H1 (cell line): ENCODE measurements at regions not wholly inside any gene's neighbourhood (a gene's known extent, or its start where the extent isn't known, plus 50 kb on each side); places are given as distances from the start of the nearest gene placed in this dataset.

Experiments
- CEBPB ChIP-seq: IDR thresholded peaks from 2 replicates; pipeline ENCODE4 v1.6.1; 2012; ENCODE audit warnings: low read depth, low read length
- CHD2 ChIP-seq: IDR thresholded peaks from 2 replicates; pipeline ENCODE4 v1.6.1; 2012; ENCODE audit warnings: low read length, improper control_type of control experiment
- EP300 ChIP-seq, 2 experiments: IDR thresholded peaks; 1 replicate in 1 of 2; 2 replicates in 1 of 2; pipeline ENCODE4 v1.6.1; 2011 to 2012; ENCODE audit warnings: low read depth in 2 of 2, low read length in 2 of 2, mild to moderate bottlenecking in 2 of 2, borderline replicate concordance in 1 of 2, inconsistent platforms in 1 of 2, moderate library complexity in 1 of 2
- GABPA ChIP-seq: IDR thresholded peaks from 2 replicates; pipeline ENCODE4 v1.6.1; 2011; ENCODE audit warnings: mild to moderate bottlenecking, low read length, moderate library complexity, borderline replicate concordance; ENCODE audit not compliant: insufficient read depth
- USF2 ChIP-seq: IDR thresholded peaks from 2 replicates; pipeline ENCODE4 v1.6.1; 2011; ENCODE audit warnings: low read length, improper control_type of control experiment
- TF ChIP-seq, protein P1 (sequence below), 3 experiments: IDR thresholded peaks; 1 replicate in 2 of 3; 2 replicates in 1 of 3; pipeline versions ENCODE4 v1.5.1 to v1.6.1; 2011; ENCODE audit warnings: low read length in 3 of 3, mild to moderate bottlenecking in 3 of 3, inconsistent platforms in 2 of 3, low read depth in 1 of 3, moderate library complexity in 1 of 3; ENCODE audit not compliant: insufficient read depth in 1 of 3; ENCODE audit errors: control extremely low read depth in 1 of 3
- TF ChIP-seq, protein P2 (sequence below): IDR thresholded peaks from 2 replicates; pipeline ENCODE4 v1.6.1; 2012; ENCODE audit warnings: low read length, inconsistent platforms

GRCh38 chr4:177961761-177962380 is 519.6 kb upstream of the AGA start:
- TF ChIP-seq EP300 (IDR thresholded peaks at IDR 0.05; ENCODE audit: borderline replicate concordance in 1 of 2, low read depth in 2 of 2, low read length in 2 of 2) (no peak), CHD2 (no peak), CEBPB (no peak), GABPA (no peak), USF2 (no peak)
- TF ChIP-seq, protein P1, sequence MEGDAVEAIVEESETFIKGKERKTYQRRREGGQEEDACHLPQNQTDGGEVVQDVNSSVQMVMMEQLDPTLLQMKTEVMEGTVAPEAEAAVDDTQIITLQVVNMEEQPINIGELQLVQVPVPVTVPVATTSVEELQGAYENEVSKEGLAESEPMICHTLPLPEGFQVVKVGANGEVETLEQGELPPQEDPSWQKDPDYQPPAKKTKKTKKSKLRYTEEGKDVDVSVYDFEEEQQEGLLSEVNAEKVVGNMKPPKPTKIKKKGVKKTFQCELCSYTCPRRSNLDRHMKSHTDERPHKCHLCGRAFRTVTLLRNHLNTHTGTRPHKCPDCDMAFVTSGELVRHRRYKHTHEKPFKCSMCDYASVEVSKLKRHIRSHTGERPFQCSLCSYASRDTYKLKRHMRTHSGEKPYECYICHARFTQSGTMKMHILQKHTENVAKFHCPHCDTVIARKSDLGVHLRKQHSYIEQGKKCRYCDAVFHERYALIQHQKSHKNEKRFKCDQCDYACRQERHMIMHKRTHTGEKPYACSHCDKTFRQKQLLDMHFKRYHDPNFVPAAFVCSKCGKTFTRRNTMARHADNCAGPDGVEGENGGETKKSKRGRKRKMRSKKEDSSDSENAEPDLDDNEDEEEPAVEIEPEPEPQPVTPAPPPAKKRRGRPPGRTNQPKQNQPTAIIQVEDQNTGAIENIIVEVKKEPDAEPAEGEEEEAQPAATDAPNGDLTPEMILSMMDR (IDR thresholded peaks at IDR 0.05; ENCODE audit: control extremely low read depth in 1 of 3, insufficient read depth in 1 of 3, low read depth in 1 of 3, low read length in 3 of 3), result no peak
- TF ChIP-seq, protein P2, sequence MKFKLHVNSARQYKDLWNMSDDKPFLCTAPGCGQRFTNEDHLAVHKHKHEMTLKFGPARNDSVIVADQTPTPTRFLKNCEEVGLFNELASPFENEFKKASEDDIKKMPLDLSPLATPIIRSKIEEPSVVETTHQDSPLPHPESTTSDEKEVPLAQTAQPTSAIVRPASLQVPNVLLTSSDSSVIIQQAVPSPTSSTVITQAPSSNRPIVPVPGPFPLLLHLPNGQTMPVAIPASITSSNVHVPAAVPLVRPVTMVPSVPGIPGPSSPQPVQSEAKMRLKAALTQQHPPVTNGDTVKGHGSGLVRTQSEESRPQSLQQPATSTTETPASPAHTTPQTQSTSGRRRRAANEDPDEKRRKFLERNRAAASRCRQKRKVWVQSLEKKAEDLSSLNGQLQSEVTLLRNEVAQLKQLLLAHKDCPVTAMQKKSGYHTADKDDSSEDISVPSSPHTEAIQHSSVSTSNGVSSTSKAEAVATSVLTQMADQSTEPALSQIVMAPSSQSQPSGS, result no peak
